NCI-H2227 treated with DMSO at 0.1 percent for 48 hours (cell line): ENCODE measurements at regions not wholly inside any gene's neighbourhood (a gene's known extent, or its start where the extent isn't known, plus 50 kb on each side); places are given as distances from the start of the nearest gene placed in this dataset.

Source experiments
- DNase-seq: peaks from one replicate; lab custom pipeline; 2025; lab: John Stamatoyannopoulos, UW

DNA sequence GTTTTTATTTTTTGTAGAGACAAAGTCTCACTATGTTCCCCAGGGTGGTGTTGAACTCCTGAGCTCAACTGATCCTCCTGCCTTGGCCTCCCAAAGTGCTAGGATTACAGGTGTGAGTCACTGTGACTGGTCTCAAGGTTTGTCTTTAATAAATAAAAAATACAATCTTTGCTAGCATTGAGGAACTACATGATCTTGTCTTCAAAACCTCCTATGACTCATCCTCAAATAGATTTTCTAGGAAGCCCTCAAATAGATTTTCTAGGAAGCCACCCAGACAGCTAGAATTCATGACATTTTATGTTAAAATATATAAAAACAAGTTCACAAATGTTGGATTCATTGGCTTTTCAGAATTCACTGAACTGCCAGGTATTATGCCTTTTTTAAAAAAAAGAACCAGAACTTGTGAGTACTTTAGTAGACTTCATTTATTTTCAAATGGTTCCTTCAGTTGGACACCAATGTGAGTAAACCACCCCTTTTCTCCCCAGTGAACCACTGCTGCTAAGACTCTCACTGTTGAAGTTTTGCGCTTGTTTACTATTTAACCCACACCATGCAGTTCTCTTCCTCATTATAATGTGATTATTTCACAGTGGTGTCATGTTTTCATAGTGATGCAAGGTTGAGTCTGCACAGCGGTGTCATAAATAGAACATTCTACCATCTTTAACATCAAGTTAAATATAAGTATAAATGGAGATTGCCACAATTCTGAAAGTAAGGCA, 303.9 kb downstream of the CASP12 start:
- no peak for DNase-seq

DNA sequence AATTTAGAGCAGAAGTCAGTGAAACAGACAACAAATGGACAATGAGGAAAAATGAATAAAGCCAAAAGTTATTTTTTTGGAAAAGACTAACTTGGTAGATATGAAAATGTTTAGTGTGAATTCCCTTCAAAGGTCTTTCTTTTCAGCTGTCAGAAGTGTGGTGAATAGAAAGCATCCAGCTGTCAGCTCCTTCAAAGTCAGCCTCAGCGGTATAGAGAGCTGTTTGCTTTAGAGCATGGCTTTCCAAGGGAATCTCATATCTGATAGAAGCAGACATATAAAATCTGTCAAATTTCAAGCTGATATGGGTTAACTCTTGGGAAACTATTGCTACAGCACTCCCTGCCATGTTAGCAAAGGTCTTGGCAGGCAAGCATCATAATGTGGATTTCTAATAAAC, 309.3 kb downstream of the CASP12 start:
- no peak for DNase-seq

DNA sequence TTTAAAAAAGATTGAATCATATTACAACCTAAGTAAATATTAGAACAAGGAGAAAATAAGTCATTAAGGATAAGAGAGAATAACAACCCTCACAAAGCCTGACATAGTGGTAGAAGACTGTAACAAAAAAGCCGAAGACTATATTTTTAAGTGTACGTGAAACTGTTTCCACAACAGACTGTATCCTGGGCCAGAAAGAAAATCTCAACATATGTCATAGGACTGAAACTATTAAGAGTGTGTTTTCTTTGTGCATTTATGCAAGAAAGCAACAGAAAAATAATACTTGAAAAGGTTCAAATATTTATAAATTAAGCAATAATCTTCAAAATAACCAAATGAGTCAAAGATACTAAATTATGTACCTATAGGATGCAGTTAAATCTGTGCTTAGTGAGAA, 309.8 kb downstream of the CASP12 start:
- DNase-seq = no peak

DNA sequence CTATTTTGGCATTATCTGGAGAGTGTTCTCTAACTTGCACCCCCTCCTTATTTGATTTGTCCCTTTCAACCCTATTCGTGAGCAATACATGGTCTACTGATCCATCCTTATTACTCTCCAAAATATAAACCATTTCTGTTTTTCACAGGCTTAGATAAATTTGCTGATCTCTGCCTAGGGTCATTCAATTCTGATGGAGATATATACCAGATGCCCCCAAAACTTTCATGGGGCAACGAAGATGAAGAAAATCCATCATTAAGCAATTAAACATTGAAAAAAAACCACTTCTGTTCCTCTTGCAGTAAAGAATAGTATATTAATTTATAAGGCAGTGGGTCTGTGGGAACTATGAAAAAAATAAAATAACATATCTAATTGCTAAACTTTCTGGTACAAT, 313.4 kb downstream of the CASP12 start:
- no peak for DNase-seq

DNA sequence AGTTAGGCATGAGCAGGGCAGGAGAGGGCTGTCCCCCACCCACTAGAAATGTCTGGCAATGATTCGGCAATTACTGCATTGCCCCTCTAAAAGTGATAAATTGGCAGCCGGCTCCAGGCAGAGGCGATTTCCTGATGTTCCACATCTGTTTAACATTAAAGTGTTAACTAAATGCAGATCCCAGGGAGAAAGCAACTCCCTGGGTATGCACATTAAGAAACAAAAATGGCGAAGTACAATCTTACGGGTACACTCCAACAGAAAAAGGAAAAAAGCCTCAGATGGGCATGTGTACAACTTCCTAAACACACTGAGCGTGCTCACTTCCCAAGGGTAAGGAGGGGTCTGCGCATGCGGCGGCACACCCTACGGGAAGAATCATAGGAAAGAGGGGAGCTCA, 314.4 kb downstream of the CASP12 start:
- DNase-seq = no peak

DNA sequence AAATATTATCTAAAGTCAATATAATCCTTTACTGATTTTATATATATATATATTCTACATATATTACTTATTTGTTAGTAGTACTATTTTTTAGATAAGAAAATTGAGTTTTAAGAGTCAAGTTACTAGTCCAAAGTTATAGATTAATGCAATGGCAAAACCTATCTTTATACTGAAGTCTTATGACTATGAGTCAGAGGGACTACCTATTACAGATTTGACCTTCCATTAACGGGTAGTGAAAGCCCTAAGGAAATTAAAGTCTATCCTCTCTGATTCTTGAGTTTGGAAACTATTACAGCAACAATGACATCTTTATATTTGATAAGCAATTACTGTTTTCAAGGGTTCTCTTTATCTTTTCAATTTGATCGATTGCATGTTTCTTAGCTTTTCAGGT, 315.8 kb downstream of the CASP12 start:
- no peak for DNase-seq

DNA sequence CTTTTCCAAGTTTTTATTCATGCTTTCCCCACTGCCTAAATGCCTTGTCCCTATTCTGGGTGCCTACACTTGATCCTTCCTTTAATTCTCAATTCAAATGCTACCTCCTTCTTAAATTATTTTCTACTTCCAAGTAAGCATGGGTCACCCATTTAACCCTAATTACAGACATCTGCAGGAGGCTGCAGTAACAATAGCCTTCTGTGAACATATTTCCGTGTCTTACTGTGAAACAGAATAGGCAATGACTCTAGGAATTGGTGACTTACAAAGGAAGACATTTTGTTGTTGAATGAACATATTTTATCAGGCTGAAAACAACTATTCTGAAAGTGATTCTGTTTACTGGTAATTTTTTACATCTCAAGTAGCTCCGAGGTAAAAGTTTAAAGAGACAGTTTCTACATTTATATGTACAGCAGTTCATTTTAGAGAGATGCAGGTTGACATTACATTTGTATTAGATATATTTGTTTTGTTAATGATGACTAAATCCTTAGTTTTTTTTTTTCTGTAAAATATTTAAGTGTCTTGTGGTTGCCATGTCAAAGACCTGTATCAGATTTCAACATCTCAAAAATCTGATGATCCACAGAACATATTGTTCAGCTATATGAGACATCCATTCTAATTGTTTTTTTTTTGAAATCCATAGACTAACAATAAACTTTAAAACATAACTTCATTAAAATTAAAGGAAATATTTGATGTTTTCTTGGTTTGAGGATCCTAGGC, 316.8 kb downstream of the CASP12 start:
- DNase-seq = peak; percentile 72

DNA sequence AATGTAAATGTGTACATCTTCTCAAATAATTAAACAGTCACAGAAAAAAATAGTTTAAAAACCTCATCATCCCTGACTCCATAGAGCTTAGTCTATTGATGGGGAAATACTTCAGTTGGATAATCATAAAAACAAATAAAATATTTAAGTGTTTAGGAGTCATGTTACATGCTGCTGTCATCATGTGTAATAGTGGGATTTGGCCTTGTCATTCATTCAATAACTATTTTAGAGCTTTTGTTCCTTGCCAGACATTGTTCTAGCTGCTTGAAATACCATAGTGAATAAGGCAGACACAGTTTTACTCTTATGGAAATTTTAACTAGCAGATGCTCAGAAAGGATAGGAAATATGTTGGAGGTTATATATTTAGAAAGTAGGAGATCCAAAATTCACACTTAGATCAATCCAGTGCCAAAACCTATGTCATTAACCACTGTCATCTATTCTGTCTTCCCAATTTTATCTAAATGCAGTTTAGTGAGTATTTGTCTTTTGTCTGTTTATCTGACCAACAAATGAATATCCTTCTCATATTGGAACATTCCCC, 324.7 kb downstream of the CASP12 start:
- no peak for DNase-seq

DNA sequence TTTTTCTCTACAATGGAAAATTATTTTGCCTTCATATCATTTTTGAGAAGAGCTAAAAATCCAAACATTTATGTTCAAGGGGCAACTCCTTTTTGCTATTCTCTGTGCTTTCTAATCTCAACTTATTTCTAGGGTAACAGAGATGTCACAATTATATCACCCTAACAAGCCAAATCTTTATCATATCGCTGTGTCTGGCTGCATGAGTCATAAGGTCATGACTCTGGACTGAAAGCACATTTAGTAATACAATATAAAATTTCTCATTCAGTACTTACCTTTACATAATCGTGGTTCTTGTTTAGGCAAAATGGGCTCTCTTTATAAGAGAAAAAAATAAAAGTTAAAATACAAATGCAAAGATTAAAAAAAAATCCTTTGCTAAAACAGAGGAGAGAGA, 326.0 kb downstream of the CASP12 start:
- DNase-seq = no peak

DNA sequence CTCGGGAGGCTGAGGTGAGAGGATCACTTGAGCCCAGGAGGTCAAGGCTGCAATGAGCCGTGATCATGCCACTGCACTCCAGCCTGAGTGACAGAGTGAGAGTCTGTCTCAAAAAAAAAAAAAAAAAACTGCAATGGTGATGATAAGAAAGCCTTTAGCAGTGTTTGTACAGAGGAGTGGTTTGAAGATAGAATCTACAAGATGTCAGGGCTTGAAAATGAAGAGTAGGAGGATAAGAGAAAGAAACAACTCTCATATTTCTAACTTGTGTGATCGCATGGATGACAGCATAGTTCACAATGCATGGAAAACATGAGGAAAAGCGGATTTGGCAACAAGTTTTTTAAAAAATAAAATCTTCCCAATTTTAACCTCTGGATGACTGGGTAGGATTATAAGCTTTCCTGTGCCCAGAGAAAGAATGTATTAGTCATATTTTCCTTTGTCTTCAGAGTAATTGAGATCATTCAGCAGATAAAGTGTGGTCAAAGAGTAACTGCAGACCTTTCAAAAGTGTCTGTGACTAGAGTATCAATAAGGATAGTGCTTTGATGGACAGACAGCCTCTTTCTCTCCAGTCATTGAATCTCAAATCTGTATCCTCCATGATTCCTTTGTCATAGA, 328.1 kb downstream of the CASP12 start:
- no peak for DNase-seq

DNA sequence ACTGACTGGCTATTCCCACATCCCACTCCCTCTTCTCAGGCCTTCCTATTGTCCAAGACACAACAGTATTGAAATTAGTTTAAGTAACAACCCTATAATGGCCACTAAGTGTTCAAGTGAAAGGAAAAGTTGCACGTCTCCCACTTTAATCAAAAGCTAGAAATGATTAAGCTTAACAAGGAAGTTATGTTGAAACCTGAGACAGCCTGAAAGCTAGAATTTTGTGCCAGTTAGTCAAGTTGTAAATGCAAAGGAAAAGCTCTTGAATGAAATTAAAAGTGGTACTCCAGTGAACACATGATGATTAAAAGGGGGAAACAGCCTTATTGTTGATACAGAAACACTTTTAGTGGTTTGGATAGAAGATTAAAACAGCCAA, 332.7 kb downstream of the CASP12 start:
- DNase-seq = no peak

DNA sequence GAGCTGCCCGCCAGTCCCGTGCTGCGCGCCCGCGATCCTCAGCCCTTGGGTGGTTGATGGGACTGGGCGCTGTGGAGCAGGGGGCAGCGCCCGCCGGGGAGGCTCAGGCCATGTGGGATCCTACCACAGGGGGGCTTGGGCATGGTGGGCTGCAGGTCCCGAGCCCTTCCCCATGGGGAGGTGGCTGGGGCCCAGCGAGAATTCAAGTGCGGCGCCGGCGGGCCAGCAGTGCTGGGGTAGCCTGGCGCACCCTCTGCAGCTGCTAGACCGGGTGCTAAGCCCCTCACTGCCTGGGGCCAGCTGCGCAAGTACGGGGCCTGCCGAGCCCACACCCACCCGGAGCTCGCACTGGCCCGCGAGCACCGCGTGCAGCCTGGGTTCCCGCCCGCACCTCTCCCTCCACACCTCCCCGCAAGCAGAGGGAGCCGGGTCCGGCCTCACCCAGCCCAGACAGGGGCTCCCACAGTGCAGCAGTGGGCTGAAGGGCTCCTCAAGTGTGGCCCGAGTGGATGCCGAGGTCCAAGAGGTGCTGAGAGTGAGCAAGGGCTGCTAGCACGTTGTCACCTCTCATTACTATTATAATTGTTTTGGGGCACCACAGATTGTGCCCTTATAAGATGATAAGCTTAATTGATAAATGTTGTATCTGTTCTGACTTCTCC, 333.2 kb downstream of the CASP12 start:
- DNase-seq = no peak

DNA sequence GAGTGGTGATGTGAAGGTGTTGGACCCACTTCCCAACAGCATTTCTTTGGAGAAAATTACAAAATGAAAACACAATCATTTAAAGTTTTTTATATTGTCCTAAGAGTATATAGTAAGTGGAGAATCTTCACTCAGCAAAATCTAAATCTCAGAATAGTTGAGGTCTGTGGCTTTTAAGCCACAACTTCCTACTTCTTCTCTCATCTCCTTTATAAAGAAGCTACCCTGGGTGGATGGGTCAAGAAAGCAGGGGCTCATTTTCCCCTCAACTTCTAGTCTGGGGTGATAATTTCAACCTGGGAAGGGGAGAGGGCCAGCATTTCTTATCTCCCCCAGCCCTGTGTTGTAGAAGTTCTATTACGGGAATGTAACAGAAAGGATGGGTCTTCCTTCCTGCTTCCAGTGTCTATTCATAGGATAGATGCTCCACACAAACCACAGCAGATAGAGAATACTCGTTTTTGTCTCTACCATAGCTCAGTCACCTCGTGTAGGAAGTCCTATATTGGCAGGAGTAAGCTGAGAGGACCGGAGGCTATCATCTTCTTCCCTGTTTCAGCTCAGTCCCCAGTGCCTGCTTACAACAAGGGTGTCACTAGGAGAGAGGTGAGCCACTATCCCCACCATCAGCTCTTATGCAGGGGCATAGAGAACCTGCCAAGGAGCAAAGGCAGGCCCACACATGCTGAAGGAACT, 341.5 kb downstream of the CASP12 start:
- DNase-seq = no peak

DNA sequence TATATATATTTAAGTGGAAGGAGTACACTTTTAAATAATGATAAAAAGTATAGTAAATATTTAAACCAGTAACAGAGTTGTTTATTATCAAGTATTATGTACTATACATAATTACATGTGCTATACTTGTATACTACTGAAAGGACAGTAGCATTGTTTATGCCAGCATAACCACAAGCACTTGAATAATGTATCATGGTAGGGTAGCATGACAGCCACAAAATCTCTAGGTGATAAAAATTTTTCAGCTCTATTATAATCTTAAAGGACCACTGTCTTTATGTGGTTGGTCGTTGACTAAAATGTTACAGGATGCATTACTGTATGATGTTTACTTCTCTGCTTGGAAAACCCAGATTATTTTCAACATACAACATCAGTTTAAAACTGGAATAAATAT, 349.2 kb downstream of the CASP12 start:
- no peak for DNase-seq

DNA sequence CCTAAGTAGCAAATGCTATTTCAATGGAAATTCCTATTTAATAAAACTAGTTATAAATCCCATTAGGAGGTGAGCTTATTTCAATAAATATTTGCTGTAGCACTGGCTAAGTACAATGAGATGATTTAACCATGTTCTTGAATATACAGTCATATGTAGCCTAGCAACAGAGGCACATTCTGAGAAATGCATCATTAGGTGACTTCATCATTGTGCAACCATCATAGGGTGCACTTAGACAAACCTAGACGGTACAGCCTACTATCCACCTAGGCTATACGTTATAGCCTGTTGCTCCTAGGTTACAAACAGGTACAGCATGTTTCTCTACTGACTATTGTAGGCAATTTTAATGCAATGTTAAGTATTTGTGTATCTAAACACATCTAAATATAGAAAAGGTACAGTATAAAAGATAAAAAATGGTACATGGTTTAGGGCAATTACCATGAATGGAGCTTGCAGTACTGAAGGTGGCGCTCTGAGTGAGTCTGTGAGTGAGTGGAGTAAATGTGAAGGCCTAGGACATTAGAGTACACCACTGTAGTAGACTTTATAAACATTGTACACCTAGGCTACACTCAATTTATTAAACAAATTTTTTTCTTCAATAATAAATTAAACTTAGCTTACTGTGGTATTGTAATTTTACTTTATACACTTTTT, 350.1 kb downstream of the CASP12 start:
- DNase-seq = no peak

DNA sequence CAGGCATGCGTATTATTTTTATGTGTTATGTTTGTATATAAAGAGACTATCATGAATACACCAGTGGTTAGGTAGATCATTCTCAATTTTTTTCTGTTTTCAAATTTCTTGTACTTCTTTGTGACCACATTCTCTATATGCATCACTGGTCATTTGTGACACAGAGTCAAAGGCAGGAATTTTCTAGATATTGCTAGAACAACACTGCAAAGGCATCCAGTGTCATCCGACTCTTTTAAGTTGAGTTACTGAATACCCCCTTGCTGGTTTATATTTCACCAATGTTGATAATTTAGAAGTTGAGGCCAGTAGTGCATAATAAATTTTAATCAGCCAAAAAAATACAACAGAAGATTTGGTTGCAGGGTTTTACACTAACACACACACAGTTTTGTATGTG, 351.8 kb downstream of the CASP12 start:
- no peak for DNase-seq

DNA sequence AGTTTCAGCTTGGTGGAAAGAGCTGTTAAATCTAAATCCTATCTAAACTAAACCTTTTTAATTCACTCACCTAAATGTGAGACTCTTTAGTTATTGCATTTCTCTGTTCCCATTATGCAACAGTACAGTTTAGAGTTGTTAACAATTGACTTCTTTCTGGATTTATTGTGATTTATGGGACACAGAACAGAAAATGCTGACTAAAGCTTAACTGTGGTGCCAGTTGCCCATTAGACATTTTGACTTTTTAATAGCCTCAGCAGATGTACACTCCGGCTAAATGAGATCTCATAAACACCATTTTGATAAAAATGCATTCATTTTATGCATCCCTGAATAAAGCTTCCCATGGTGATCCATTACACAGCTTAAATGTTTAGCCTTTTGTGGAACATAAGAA, 356.6 kb downstream of the CASP12 start:
- no peak for DNase-seq

DNA sequence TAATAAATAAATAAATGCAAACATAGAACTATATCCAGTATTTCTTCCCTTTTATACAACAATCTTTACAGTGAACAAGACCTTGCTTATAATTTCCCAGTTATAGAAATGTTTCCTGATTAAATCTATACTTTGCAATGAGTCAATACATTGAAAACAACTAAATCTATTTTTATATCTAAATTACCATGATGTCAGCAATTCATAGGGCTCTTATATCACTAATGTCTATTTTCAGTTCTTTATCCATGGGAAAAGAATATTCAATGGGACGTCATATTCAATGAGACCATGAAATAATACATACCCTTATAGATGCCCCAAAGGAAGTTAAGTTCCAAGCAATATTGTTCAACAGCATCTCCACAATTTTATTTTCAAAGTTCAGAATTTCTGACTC, 359.9 kb downstream of the CASP12 start:
- no peak for DNase-seq

DNA sequence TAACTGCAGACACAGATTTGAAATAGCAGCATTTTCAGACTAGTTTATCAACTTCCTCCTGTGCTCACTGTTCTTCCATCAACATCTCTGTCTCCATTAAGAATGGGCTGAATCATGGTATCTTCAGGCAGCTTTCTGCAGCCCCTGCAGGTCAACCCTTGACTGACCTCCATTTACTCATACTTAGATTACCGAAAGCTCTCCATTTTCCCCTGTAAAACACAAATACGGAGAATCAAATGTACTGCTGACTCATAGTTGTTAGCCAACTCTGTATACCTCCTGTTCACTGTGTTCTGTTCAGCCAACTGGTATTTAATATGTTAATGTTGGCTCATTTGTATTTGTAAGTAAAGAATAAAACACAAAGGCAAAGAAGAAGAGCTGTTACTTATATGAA, 364.0 kb downstream of the CASP12 start:
- DNase-seq = no peak

DNA sequence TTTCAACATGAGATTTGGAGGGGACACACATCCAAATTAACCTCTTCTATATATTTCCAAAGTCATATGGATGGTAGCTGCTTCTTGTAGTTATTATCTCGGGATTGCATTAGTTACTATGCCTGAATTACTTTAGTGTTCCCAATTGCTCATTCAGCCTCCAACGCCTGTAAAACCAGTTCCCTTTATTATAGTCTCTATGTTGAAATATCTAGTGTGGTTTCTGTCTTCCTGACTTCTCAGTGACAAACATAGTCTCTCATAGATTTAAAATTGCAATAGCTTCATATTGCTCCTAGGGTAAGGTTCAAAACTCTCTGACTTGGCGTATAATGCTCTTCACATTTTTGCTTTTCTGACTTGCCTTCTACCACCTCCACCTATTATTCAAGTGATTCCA, 366.4 kb downstream of the CASP12 start:
- DNase-seq = no peak

DNA sequence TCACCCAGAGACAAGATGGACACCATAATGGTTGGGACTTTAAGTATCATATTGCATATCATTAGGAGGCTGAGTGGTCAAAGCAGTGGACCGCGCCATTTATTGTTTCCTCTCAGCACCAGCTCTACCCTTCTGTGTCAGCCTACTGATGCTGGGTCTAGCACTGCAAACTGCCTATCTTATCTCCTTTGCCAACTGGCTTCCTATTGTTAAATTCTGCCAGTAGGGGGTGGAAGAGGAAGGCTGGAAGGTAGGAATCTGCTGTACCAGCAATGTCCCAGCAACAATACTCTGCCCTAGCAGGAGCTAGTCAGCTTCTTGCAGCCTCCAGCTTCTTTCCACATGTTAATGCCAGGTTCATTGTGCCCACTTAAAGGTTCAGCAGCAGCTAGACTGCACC, 367.1 kb upstream of the PDGFD start:
- no peak for DNase-seq
